ENCODE measurements at regions not wholly inside any gene's neighbourhood (a gene's known extent, or its start where the extent isn't known, plus 50 kb on each side); places are given as distances from the start of the nearest gene placed in this dataset.

GRCh38 chr2:176628438-176628837 lies 359.2 kb downstream of the MTX2 start:
- TF ChIP-seq CTCF (IDR thresholded peaks at IDR 0.05) (no peak), POLR2A (IDR thresholded peaks at IDR 0.05) (no peak), POLR2AphosphoS5 (IDR thresholded peaks at IDR 0.05) (no peak)

Measured in stomach (tissue), 4 donors.